Mucosa of rectum (tissue), 2 donors: ENCODE measurements at regions not wholly inside any gene's neighbourhood (a gene's known extent, or its start where the extent isn't known, plus 50 kb on each side); places are given as distances from the start of the nearest gene placed in this dataset.
"Not testable (repeated sequence)": the region's sequence is repeated elsewhere in the genome, so short reads cannot be mapped to it uniquely, and the experiment has no call there.

ENCODE experiments used
- H3K27ac ChIP-seq, 2 donors: one replicate each; pipeline ENCODE4 v1.7.0; 2013; ENCODE audit warnings: inconsistent platforms in 2 of 2, low read depth in 2 of 2, low read length in 2 of 2
- H3K27me3 ChIP-seq, 2 donors: one replicate each; pipeline ENCODE4 v1.7.0; 2013; ENCODE audit warnings: low read length in 2 of 2; ENCODE audit not compliant: control insufficient read depth in 2 of 2, insufficient read depth in 2 of 2
- H3K36me3 ChIP-seq, 2 donors: one replicate each; pipeline ENCODE4 v1.7.0; 2013; ENCODE audit warnings: low read length in 2 of 2; ENCODE audit not compliant: control insufficient read depth in 2 of 2, insufficient read depth in 2 of 2
- H3K4me1 ChIP-seq, 2 donors: one replicate each; pipeline ENCODE4 v1.7.0; 2013; ENCODE audit warnings: low read length in 2 of 2, mild to moderate bottlenecking in 1 of 2; ENCODE audit not compliant: control insufficient read depth in 2 of 2, insufficient read depth in 2 of 2
- H3K4me3 ChIP-seq, 2 donors: one replicate each; pipeline ENCODE4 v1.7.0; 2013; ENCODE audit warnings: low read length in 2 of 2
- H3K9ac ChIP-seq, 2 donors: one replicate each; pipeline ENCODE4 v1.7.0; 2013; ENCODE audit warnings: low read length in 2 of 2, low read depth in 1 of 2, mild to moderate bottlenecking in 1 of 2
- H3K9me3 ChIP-seq, 2 donors: one replicate each; pipeline ENCODE4 v1.7.0; 2013; ENCODE audit warnings: low read length in 2 of 2; ENCODE audit not compliant: control insufficient read depth in 2 of 2
- donor health status: healthy.
- donor health status: Normal muscosa, but diverticular disease.

DNA sequence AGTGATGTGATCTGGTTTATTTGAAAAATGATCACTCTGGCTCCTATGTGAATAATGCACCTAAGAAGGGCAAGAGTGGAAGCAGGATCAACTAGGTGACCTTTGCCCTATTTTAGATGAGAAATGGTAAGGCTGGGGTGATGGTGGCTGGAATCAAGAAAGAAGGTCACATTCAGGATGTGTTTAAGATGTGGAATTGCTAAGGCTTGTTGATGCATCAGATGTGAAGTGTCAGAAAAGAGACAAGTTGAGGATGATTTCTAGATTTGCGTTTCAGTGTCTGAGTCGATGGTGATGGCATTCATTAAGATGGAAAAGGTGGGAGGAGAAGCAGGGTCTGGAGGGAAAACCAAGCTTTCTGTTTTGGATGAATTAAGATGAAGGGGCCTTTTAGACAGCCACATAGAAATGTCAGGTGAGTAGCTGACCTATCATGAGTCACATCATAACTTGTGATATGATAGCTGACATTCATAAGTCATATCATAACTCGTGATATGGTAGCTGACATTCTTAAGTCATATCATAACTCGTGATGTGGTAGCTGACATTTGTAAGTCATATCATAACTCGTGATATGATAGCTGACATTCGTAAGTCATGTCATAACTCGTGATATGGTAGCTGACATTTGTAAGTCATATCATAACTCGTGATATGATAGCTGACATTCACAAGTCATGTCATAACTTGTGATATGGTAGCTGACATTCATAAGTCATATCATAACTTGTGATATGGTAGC is 101.2 kb upstream of the SEC11C start:
- Histone ChIP-seq H3K4me1 (no peaks in the 10 kb centered on the region), H3K4me3 (no peak overlapping the region), H3K36me3 (no peaks in the 10 kb centered on the region), H3K9ac (no peak overlapping the region), H3K27ac (no peak overlapping the region), H3K27me3 (no peaks in the 10 kb centered on the region), H3K9me3 (no peaks in the 10 kb centered on the region)

DNA sequence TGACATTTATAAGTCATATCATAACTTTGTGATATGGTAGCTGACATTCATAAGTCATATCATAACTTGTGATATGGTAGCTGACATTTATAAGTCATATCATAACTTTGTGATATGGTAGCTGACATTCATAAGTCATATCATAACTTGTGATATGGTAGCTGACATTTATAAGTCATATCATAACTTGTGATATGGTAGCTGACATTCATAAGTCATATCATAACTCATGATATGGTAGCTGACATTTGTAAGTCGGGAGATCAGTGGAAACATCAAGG is 100.7 kb upstream of the SEC11C start:
- H3K9me3 ChIP-seq, H3K4me3 ChIP-seq, H3K36me3 ChIP-seq, H3K27me3 ChIP-seq, H3K9ac ChIP-seq, H3K4me1 ChIP-seq, H3K27ac ChIP-seq: not testable (repeated sequence)

DNA sequence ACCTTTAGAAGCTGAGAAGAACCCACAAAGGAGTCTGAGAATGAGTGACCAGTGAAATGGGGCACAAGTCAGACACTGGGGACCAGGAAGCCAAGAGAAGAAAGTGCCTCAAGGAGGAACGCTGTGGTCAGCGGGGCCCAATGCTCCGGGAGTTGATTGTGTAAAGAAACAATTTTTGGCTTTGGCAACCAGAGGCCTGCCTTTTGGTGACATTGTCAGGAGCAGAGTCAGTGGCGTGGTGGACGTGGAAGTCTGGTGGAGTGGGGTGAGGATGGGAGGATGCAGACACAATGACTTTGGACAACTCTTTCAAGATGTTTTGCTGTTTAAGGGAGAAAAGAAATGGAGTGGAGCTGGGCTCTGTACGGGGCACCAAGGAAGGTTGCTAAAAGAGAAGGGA is 100.2 kb upstream of the SEC11C start:
- H3K36me3 ChIP-seq: no peaks in the 10 kb centered on the region
- no peaks in the 10 kb centered on the region for H3K9me3 ChIP-seq
- no peak overlapping the region for H3K27ac ChIP-seq
- H3K27me3 ChIP-seq: no peaks in the 10 kb centered on the region
- no peaks in the 10 kb centered on the region for H3K4me1 ChIP-seq
- no peak overlapping the region for H3K9ac ChIP-seq
- H3K4me3 ChIP-seq: no peak overlapping the region

DNA sequence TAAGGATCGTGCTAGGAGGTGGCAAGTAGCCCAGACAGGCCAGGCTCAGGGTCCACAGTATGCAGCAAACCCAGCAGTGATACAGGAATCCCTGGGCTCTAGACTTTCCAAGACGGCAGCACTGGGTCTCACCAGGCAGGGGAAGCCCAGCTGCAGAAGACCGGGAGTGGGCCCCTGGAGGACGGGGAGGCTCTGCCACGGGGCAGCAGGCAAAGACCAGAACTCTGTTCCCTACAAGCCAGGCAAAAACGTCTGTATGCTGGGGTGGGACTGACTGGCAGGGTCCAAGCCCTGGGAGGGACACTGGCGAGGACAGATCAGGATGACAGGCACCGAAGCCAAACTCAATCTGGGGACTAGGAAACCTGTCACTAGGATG is 98.9 kb upstream of the SEC11C start:
- no peak overlapping the region for H3K27ac ChIP-seq

DNA sequence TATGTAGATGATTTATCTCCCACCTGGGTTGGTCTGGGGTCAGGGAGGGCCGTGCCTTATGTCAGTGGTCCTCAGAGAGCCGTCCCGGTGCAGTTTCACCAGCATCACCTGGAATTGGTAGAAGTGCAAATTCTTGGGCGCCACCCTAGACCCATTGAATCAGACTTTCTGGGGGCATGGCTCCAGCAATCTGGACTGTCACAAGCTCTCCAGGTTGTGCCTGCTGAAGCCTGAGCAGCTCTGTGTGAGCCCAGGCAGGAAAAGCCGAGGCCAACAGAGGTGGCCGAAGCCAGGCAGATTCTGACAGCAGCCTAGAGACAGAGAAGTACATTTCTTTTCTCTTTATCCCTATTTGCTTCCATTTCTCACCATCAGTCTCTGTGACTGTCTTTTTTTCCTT is 98.4 kb upstream of the SEC11C start:
- Histone ChIP-seq H3K27ac (no peak overlapping the region), H3K4me3 (no peak overlapping the region), H3K9me3 (no peaks in the 10 kb centered on the region), H3K9ac (no peak overlapping the region), H3K4me1 (no peaks in the 10 kb centered on the region), H3K36me3 (no peaks in the 10 kb centered on the region), H3K27me3 (no peaks in the 10 kb centered on the region)

More for the DNA sequence above, 98.9 kb upstream of the SEC11C start:
- Histone ChIP-seq H3K36me3 (no peaks in the 10 kb centered on the region), H3K4me3 (no peak overlapping the region), H3K27me3 (no peaks in the 10 kb centered on the region), H3K9me3 (no peaks in the 10 kb centered on the region), H3K9ac (no peak overlapping the region), H3K4me1 (no peaks in the 10 kb centered on the region)

DNA sequence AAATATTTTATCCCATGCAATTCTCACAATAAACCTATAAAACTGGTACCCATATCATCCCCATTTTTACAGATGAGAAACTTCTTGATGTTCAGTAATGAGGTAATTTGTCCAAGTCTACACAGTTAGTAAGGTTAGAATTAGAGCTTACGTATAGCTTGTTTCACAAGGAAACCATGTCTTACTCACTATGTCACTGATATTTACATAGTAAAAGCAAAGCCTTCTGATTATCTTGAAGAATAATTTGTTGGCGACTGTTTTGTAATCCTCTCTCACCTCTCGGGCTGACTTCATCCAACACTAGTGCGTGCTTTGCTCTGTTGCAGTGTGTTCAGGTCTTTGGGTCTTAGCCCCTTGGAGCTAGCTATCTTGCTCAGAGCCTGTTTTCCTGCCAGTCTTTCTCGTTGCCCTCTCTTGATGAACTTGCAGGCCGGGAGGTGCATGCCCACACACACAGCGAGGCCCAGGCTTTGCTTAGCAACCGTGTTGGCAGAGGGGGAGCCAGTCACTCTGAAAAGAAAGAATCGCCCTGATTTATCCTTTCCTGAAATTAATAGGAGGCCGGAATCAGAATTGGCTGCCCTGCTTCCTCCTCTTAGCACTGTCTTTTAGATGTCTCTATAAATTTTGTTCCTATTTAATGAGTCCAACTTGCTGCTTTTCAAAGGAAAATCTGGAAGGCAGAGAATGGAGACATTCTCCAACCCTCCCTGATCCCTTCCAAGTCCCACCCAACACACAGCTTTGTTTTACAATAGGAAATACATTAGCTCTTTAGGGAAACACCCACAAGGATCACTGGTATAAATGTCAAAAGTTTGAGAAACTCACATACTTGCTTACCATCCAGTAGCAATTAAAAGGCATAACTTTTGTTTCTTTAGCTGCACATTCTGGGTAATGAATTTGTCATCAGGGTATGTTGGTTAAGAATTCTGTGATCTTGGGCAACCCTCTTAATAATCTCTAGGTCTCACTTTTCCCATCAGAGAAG is 97.6 kb upstream of the SEC11C start:
- Histone ChIP-seq H3K27ac (no peak overlapping the region), H3K27me3 (no peaks in the 10 kb centered on the region), H3K9ac (no peak overlapping the region), H3K4me3 (no peak overlapping the region), H3K9me3 (no peaks in the 10 kb centered on the region), H3K36me3 (no peaks in the 10 kb centered on the region), H3K4me1 (no peaks in the 10 kb centered on the region)

DNA sequence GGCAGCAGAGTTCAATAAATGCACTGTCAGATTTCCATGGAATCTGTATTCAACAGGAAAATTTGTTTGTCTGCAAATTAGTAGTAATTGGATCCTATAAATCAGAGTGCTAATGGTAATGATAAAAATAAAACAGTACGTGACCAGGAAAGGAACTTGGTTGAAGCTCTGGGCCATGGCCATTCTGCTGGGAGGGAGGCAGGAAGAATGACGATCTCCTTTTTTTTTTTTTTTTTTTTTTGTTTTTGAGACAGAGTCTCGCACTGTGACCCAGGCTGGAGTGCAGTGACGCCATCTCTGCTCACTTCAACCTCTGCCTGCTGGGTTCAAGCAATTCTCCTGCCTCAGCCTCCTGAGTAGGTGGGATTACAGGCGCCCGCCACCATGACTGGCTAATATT is 94.8 kb upstream of the SEC11C start:
- Histone ChIP-seq H3K9ac (no peak overlapping the region), H3K4me3 (no peak overlapping the region), H3K27me3 (no peaks in the 10 kb centered on the region), H3K27ac (no peak overlapping the region), H3K4me1 (no peaks in the 10 kb centered on the region), H3K36me3 (no peaks in the 10 kb centered on the region), H3K9me3 (no peaks in the 10 kb centered on the region)

DNA sequence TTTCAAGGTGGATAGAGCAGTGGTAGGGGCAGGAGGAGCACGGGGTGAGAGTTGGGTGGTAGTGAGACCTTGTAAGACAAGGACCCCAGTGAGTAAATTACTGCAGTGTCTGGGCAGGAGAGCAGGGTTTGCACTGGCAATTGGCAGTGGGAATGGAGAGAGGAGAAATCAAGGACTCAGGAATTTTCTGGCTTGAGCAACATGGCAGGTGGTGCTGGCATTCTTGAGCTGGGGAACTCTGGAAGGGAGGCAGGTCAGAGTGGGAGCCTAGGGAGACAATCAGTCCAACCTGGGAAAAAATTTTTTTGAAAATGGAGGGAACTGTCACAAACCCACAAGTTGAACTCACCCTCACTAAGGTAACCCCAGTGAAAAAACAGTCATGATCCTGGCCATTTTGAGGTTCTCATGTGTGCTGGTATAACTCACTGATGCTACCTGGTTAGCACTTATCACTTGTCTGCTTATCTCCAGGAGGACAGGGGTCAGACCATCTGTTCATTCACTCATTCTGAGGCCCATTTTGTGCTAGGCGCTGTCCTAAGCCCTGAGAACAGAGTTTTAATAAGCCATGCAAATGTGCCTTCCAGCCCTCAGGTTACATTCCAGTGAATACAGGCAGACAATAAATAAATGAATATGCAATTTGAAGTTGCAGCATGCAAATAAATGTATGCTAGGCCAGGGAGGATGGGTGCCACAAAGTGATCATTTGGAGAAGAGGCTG is 92.2 kb upstream of the SEC11C start:
- Histone ChIP-seq H3K4me3 (no peak overlapping the region), H3K27ac (no peak overlapping the region), H3K9ac (no peak overlapping the region), H3K4me1 (no peaks in the 10 kb centered on the region), H3K9me3 (no peaks in the 10 kb centered on the region), H3K36me3 (no peaks in the 10 kb centered on the region), H3K27me3 (no peaks in the 10 kb centered on the region)

DNA sequence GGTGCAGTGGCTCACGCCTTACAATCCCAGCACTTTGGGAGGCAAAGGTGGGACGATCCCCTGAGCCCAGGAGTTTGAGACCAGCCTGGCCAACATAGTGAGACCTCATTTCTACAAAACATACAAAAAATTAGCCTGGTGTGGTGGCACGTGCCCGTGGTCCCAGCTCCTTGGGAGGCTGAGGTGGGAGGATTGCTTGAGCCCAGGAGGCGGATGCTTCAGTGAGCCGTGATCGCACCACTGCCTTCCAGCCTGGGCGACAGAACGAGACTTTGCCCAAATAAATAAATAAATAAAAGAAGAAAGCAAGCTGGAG is 91.7 kb upstream of the SEC11C start:
- no peaks in the 10 kb centered on the region for H3K4me1 ChIP-seq
- no peaks in the 10 kb centered on the region for H3K27me3 ChIP-seq
- H3K9ac ChIP-seq: no peak overlapping the region
- H3K27ac ChIP-seq: no peak overlapping the region
- H3K4me3 ChIP-seq: no peak overlapping the region
- no peaks in the 10 kb centered on the region for H3K9me3 ChIP-seq
- no peaks in the 10 kb centered on the region for H3K36me3 ChIP-seq

DNA sequence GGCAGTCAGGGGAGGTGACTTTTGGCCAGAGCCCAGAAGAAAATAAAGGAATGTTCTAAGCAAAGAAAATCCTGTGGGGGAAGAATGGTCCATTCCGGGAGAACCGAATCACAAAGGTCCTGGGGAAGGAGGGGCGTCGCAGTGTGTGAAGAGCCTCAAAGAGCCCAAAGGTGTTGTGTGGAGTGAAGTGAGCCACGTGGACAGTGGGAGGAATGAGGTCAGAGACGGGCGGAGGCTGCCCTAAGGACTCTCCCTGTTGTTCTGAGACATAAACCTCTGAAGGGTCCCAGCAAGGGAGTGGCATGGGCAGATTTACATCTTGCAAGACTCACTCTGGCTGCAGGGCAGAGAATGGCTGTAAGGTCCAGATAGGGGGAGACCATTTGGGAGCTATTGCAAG is 91.3 kb upstream of the SEC11C start:
- Histone ChIP-seq H3K4me1 (no peaks in the 10 kb centered on the region), H3K27ac (no peak overlapping the region), H3K4me3 (no peak overlapping the region), H3K9me3 (no peaks in the 10 kb centered on the region), H3K27me3 (no peaks in the 10 kb centered on the region), H3K36me3 (no peaks in the 10 kb centered on the region), H3K9ac (no peak overlapping the region)
